ENCODE measurements at regions not wholly inside any gene's neighbourhood (a gene's known extent, or its start where the extent isn't known, plus 50 kb on each side); places are given as distances from the start of the nearest gene placed in this dataset.

DNA sequence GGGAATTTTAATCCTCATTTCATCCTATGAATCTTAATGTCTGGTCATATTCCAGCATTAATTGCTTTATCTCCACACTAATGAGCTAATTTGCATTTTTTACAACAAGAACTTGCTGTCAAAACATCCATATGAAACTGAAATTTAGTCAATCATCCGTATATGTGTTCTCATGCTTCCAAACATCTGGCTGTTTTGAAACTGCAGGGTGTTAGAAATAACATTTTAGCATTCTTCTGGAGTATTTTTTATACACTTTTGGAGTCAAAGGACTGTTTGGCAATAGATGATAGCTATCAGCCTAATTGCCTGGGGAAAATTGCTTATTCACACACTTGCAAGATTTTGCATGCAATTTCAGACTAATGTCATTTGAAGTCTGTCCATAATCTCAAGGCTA, 1639.3 kb downstream of the KCNT2 start:
- DNase-seq (no peak), ATAC-seq (no peak)
- no peaks in the 10 kb centered on the region for H3K27me3 Mint-ChIP-seq
- no peak overlapping the region for H3K27ac Mint-ChIP-seq
- peaks cover 0 to 4% of the 10 kb centered on the region in 2 donors for H3K9me3 Mint-ChIP-seq
- no peak overlapping the region for H3K4me3 Mint-ChIP-seq
- no peaks in the 10 kb centered on the region for H3K4me1 Mint-ChIP-seq

GRCh38 chr1:194959795-194960194, 1648.4 kb downstream of the KCNT2 start:
- ATAC-seq (no peak), DNase-seq (no peak)
- Mint-ChIP-seq H3K27ac (no peak overlapping the region), H3K9me3 (no peaks in the 10 kb centered on the region), H3K4me1 (no peaks in the 10 kb centered on the region), H3K27me3 (no peaks in the 10 kb centered on the region), H3K4me3 (no peak overlapping the region)

DNA sequence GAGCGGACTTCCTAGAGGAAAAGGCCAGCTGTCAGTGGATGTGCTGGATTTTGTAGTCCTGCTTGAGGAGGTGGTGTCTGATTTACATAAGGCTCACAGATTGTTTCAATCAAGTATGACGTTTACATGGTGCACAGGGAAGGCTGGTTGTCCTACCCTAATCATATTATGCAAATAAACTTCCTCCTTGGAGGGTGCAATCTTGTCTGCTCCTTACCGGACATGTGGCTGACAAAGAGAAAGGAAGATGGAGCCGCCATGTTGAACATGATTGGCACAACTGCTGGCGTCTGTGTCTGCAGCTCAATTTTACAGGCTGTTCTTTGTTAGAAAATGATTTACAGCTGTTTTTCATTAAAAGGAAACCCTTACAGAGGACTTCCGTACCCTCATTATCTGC, 1656.1 kb downstream of the KCNT2 start:
- Mint-ChIP-seq H3K4me3 (no peak overlapping the region), H3K27me3 (no peaks in the 10 kb centered on the region), H3K4me1 (no peaks in the 10 kb centered on the region), H3K27ac (no peak overlapping the region), H3K9me3 (peaks cover 0 to 14% of the 10 kb centered on the region in 2 donors)
- DNase-seq (no peak), ATAC-seq (no peak)

DNA sequence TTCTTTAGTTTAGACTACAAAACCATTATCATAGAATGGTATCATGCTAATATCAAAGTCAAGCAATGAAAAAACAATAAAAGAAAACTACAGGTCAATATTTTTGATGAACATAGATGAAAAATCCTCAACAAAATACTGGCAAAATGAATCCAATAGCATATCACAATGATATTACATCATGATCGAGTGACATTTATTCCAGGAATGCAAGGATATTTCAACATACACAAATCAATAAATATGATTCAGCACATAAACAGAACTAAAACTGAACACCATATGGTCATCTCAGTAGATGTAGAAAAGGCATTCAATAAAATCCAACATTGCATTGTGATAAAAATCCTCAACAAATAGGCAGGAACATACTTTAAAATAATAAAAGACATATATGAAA, 1657.7 kb downstream of the KCNT2 start:
- no peaks in the 10 kb centered on the region for H3K27me3 Mint-ChIP-seq
- DNase-seq: no peak
- peaks cover 0 to 14% of the 10 kb centered on the region in 2 donors for H3K9me3 Mint-ChIP-seq
- H3K27ac Mint-ChIP-seq: no peak overlapping the region
- no peak for ATAC-seq
- H3K4me1 Mint-ChIP-seq: no peaks in the 10 kb centered on the region
- H3K4me3 Mint-ChIP-seq: no peak overlapping the region

- no peaks in the 10 kb centered on the region for H3K4me1 Mint-ChIP-seq
- no peak for ATAC-seq
- H3K9me3 Mint-ChIP-seq: peaks cover 0 to 4% of the 10 kb centered on the region in 2 donors
- no peak for DNase-seq
- H3K4me3 Mint-ChIP-seq: no peak overlapping the region
- H3K27me3 Mint-ChIP-seq: no peaks in the 10 kb centered on the region
- no peak overlapping the region for H3K27ac Mint-ChIP-seq
Observed at GRCh38 chr1:194940336-194941030, 1667.8 kb downstream of the KCNT2 start.

DNA sequence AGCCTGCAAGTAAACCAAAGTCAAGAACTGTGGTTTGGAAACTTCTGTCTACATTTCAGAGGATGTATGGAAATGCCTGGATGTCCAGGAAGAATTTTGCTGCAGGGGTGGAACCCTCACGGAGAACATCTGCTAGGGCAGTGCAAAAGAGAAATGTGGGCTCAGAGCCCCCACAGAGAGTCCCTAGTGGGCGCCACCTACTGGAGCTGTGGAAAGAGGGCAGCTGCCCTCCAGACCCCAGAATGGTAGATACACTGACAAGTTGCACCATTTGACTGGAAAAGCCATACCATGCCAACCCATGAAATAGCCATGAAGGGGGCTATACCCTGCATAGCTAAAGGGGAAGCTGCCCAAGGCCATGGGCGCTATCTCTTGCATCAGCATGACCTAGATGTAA, 1672.4 kb downstream of the KCNT2 start:
- Mint-ChIP-seq H3K4me1 (no peaks in the 10 kb centered on the region), H3K9me3 (peaks cover 4 to 8% of the 10 kb centered on the region in 2 donors), H3K27ac (no peak overlapping the region), H3K4me3 (no peak overlapping the region), H3K27me3 (no peaks in the 10 kb centered on the region)
- ATAC-seq: no peak
- DNase-seq: no peak

DNA sequence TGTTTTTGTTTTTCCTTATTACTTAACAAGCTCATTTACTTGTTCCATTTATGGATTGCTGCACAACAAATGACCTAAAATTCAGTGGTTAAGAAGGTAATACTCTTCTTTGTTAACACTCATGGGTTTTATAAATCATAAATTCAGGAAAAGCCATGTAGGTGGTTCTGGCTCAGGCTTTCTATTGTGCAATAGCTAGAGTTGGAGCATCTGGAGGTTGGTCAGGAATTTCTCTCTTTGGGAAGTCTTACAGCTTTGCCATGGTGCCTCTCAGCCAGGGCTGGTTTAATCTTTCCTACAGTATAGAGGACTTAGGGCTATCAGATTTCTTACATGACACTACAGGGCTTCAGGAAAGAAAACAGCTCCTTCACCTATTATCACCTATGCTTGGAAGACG, 1677.1 kb downstream of the KCNT2 start:
- Mint-ChIP-seq H3K4me3 (no peak overlapping the region), H3K9me3 (peaks cover 0 to 8% of the 10 kb centered on the region in 2 donors), H3K27ac (peak overlapping the region in 1 of 2 donors; percentile 27), H3K27me3 (no peaks in the 10 kb centered on the region), H3K4me1 (no peaks in the 10 kb centered on the region)
- ATAC-seq: no peak
- DNase-seq: no peak

- no peak for DNase-seq
- no peak overlapping the region for H3K4me3 Mint-ChIP-seq
- H3K27ac Mint-ChIP-seq: no peak overlapping the region
- ATAC-seq: no peak
- H3K27me3 Mint-ChIP-seq: no peaks in the 10 kb centered on the region
- peaks cover 0 to 6% of the 10 kb centered on the region in 2 donors for H3K9me3 Mint-ChIP-seq
- H3K4me1 Mint-ChIP-seq: no peaks in the 10 kb centered on the region
Observed at GRCh38 chr1:194930132-194930531, 1678.1 kb downstream of the KCNT2 start.

DNA sequence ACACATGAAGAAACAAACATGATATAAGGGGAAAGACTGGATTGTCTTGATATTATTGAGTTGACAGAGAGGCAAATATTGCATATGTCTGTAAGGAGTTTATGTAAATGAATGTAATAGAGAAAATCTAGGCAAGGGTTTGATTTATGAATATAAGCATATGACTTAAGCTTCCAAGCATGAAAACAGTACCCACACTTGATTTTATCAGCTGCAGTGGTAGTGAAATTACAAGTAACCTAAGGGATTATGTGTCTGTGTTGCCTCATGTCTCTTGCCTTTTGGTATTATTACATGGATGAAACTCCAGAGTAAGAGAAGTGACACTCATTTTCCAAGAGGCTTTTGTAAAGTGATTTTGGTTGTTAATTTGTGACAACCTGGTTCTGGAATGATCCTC, 1678.9 kb downstream of the KCNT2 start:
- H3K4me3 Mint-ChIP-seq: no peak overlapping the region
- H3K27me3 Mint-ChIP-seq: no peaks in the 10 kb centered on the region
- ATAC-seq (no peak), DNase-seq (no peak)
- no peaks in the 10 kb centered on the region for H3K4me1 Mint-ChIP-seq
- no peaks in the 10 kb centered on the region for H3K9me3 Mint-ChIP-seq
- no peak overlapping the region for H3K27ac Mint-ChIP-seq

DNA sequence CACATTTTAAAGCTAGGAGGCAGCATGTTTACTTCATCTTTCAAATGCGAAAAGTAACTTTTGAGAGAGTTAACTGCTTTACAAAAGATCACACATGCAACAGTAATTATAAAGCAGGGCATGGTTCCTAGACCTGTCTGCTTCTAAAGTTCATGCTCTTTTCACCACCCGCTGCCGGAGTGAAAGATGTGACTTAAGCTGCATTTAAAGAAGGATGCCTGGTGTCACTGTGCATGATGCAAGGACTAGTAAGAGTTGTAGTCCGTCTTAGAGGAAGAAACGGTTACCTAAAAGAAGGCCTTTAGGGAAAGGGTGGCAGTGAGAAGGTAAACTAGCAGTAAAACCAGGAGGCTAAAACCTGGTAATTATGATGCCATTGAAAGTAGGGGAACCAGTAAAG, 1689.1 kb downstream of the KCNT2 start:
- no peak overlapping the region for H3K4me3 Mint-ChIP-seq
- ATAC-seq (no peak), DNase-seq (no peak)
- H3K9me3 Mint-ChIP-seq: no peaks in the 10 kb centered on the region
- H3K4me1 Mint-ChIP-seq: no peaks in the 10 kb centered on the region
- no peaks in the 10 kb centered on the region for H3K27me3 Mint-ChIP-seq
- H3K27ac Mint-ChIP-seq: no peak overlapping the region

- H3K9me3 Mint-ChIP-seq: no peaks in the 10 kb centered on the region
- ATAC-seq (no peak), DNase-seq (no peak)
- no peak overlapping the region for H3K4me3 Mint-ChIP-seq
- peak overlapping the region in 1 of 2 donors; percentile 44 for H3K27ac Mint-ChIP-seq
- H3K27me3 Mint-ChIP-seq: no peaks in the 10 kb centered on the region
- no peaks in the 10 kb centered on the region for H3K4me1 Mint-ChIP-seq
Observed at GRCh38 chr1:194917769-194918168, 1690.5 kb downstream of the KCNT2 start.

GRCh38 chr1:194908643-194909042, 1699.6 kb downstream of the KCNT2 start:
- H3K4me1 Mint-ChIP-seq: no peaks in the 10 kb centered on the region
- H3K9me3 Mint-ChIP-seq: no peaks in the 10 kb centered on the region
- no peak overlapping the region for H3K27ac Mint-ChIP-seq
- DNase-seq (no peak), ATAC-seq (no peak)
- H3K27me3 Mint-ChIP-seq: no peaks in the 10 kb centered on the region
- no peak overlapping the region for H3K4me3 Mint-ChIP-seq

GRCh38 chr1:194903524-194903923, 1704.7 kb downstream of the KCNT2 start:
- DNase-seq (no peak), ATAC-seq (no peak)
- H3K27me3 Mint-ChIP-seq: no peaks in the 10 kb centered on the region
- no peaks in the 10 kb centered on the region for H3K4me1 Mint-ChIP-seq
- H3K9me3 Mint-ChIP-seq: no peaks in the 10 kb centered on the region
- no peak overlapping the region for H3K4me3 Mint-ChIP-seq
- H3K27ac Mint-ChIP-seq: no peak overlapping the region

DNA sequence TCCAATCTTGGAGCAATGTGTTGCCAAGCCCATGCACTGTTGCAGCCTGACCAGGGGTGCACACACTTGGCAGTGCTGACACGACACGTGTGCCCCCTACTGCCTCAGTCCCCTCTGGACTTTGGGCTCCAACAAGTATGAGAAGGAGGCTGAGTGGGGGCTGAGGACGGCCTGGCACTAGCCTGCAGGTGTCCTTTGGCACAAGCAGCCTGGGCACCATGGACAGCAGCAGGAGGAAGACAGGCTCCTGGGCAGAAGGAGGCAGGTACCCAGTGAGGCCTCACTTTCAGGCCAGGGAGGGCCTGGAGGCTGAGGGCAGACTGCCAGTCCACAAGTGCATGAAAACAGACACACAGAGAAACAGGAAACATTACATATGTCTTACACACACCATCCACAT, 1702.9 kb upstream of the B3GALT2 start:
- DNase-seq (no peak), ATAC-seq (no peak)
- H3K4me1 Mint-ChIP-seq: no peaks in the 10 kb centered on the region
- peaks cover 0 to 6% of the 10 kb centered on the region in 2 donors for H3K9me3 Mint-ChIP-seq
- H3K4me3 Mint-ChIP-seq: no peak overlapping the region
- H3K27me3 Mint-ChIP-seq: no peaks in the 10 kb centered on the region
- H3K27ac Mint-ChIP-seq: no peak overlapping the region

DNA sequence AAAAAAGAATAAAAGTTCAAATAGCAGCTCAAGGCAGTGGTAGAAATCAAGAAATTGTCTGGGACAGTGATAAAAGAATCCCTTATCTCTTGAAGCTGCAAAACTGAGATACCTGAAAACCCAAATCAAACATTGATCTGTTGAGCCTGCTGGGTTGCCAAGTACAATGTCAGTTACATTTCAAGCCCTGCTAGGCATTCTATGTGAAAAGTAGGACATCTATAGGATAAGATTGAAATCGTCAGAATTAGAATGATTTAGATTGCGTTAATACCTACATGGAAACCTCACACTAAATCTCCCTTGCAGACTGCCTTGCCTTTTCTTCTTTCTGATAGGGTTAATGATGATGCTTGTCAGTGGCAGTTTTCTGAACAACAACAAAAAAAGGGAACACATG, 1684.4 kb upstream of the B3GALT2 start:
- no peak overlapping the region for H3K27ac Mint-ChIP-seq
- DNase-seq (no peak), ATAC-seq (no peak)
- no peaks in the 10 kb centered on the region for H3K27me3 Mint-ChIP-seq
- no peaks in the 10 kb centered on the region for H3K9me3 Mint-ChIP-seq
- H3K4me3 Mint-ChIP-seq: no peak overlapping the region
- H3K4me1 Mint-ChIP-seq: no peaks in the 10 kb centered on the region

DNA sequence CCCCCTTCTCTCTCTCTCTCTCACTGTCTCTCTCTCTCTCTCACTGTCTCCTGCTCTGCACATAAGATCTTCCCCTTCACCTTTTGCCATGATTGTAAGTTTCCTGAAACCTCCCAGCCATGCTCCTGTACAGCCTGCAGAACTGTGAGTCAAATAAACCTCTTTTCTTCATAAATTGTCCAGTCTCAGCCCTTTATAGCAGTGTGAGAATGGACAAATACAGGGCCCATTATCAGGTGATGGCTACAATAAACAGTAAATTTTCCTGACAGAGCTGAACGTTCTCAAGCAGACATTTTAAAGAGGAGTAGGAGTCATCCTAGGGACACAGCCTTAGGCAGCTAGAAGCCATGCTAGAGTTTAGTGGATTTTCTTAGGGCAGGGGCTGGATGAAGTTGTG, 1679.7 kb upstream of the B3GALT2 start:
- DNase-seq (no peak), ATAC-seq (no peak)
- Mint-ChIP-seq H3K27ac (no peak overlapping the region), H3K27me3 (no peaks in the 10 kb centered on the region), H3K4me3 (no peak overlapping the region), H3K9me3 (no peaks in the 10 kb centered on the region), H3K4me1 (no peaks in the 10 kb centered on the region)

GRCh38 chr1:194865383-194865782, 1679.0 kb upstream of the B3GALT2 start:
- H3K27me3 Mint-ChIP-seq: no peaks in the 10 kb centered on the region
- no peak overlapping the region for H3K4me3 Mint-ChIP-seq
- ATAC-seq (no peak), DNase-seq (no peak)
- no peaks in the 10 kb centered on the region for H3K4me1 Mint-ChIP-seq
- no peaks in the 10 kb centered on the region for H3K9me3 Mint-ChIP-seq
- H3K27ac Mint-ChIP-seq: no peak overlapping the region
